Omental fat pad (tissue), 3 donors: ENCODE measurements at regions not wholly inside any gene's neighbourhood (a gene's known extent, or its start where the extent isn't known, plus 50 kb on each side); places are given as distances from the start of the nearest gene placed in this dataset.

Experiments
- ATAC-seq: fragments of 150-250 bp; one replicate; pipeline ENCODE4 v1.9.1; 2016; ENCODE audit warnings: mild to moderate bottlenecking, moderate library complexity; ENCODE audit not compliant: low FRiP score
- DNase-seq: peaks from one replicate; pipeline ENCODE4 v3.0.0-alpha.2; 2019; ENCODE audit warnings: low spot score
- CTCF ChIP-seq, 3 donors: fragments of 450-650 bp; IDR thresholded peaks; one replicate each; pipeline ENCODE4 v1.5.1; 2016 to 2017; ENCODE audit warnings: antibody characterized with exemption in 3 of 3, mild to moderate bottlenecking in 3 of 3, moderate library complexity in 2 of 3

GRCh38 chr4:124028182-124028581 is 631.6 kb downstream of the SPRY1 start:
- ATAC-seq, result no peak
- TF ChIP-seq CTCF (IDR thresholded peaks at IDR 0.05), result no peak
- no peak for DNase-seq

GRCh38 chr4:124030147-124030546 is 633.6 kb downstream of the SPRY1 start:
- DNase-seq (no peak), ATAC-seq (no peak)
- no peak for TF ChIP-seq CTCF (IDR thresholded peaks at IDR 0.05)

- DNase-seq (no peak), ATAC-seq (no peak)
- no peak for TF ChIP-seq CTCF (IDR thresholded peaks at IDR 0.05)
Observed at GRCh38 chr4:124032035-124032434, 635.4 kb downstream of the SPRY1 start.

GRCh38 chr4:124035364-124036041 is 638.9 kb downstream of the SPRY1 start:
- ATAC-seq (no peak), DNase-seq (no peak)
- TF ChIP-seq CTCF (IDR thresholded peaks at IDR 0.05), result no peak

GRCh38 chr4:124037236-124037635 is 640.6 kb downstream of the SPRY1 start:
- ATAC-seq (no peak), DNase-seq (no peak)
- no peak for TF ChIP-seq CTCF (IDR thresholded peaks at IDR 0.05)

DNA sequence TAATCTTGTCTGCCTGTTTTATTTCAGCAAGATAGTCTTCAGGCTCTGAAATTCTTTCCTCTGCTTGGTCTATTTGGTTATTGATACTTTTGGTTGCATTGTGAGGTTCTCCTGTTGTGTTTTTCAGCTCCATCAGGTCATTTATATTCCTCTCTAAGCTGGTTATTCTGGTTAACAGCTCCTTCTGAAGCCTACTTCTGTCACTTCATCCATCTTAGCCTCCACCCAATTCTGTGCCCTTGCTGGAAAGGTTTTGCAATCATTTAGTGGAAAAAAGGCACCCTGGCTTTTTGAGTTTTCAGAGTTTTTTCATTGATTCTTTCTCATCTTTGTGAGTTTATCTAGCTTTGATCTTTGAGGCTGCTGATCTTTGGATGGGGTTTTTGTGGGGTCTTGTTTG is 647.7 kb downstream of the SPRY1 start:
- TF ChIP-seq CTCF (IDR thresholded peaks at IDR 0.05), result no peak
- ATAC-seq (no peak), DNase-seq (no peak)

DNA sequence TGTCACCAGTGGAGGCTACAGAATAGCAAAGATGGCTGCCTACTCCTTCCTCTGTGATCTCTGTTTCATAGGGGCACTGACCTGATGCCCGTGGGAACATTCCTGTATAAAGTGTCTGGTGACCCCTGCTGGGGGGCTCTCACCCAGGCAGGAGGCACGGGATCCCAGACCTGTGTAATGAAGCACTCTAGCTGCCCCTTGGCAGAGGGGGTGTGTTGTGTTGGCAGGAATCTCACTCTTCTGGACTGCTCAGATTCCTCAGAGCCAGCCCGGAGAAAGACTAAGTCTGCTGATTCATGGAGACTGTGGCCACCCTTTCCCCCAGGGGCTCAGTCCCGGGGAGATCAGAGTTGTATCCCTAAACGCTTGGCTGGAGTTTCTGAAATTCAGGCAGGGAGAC is 648.3 kb downstream of the SPRY1 start:
- TF ChIP-seq CTCF (IDR thresholded peaks at IDR 0.05), result no peak
- DNase-seq (no peak), ATAC-seq (no peak)
